ENCODE measurements at regions not wholly inside any gene's neighbourhood (a gene's known extent, or its start where the extent isn't known, plus 50 kb on each side); places are given as distances from the start of the nearest gene placed in this dataset.
A peak's percentile ranks its signal among the peaks of the same experiment; 100 is the strongest.
"Not testable (repeated sequence)": the region's sequence is repeated elsewhere in the genome, so short reads cannot be mapped to it uniquely, and the experiment has no call there.

GRCh38 chr7:9505516-9505915 lies 1072.1 kb downstream of the NXPH1 start:
- H2AFZ ChIP-seq (ENCODE audit: low read depth, low read length): no peak overlapping the region
- no peak overlapping the region for H3K27ac ChIP-seq (ENCODE audit: low read length)
- no peak overlapping the region for H3K4me2 ChIP-seq (ENCODE audit: low read length)
- no peaks in the 10 kb centered on the region for H4K20me1 ChIP-seq (ENCODE audit: insufficient read depth, low read length)
- no peak for TF ChIP-seq CTCF (IDR thresholded peaks at IDR 0.05; ENCODE audit: low read depth, low read length)
- TF ChIP-seq EZH2phosphoT487 (IDR thresholded peaks at IDR 0.05; ENCODE audit: low read depth): no peak
- no peaks in the 10 kb centered on the region for H3K36me3 ChIP-seq (replicated peaks; ENCODE audit: low read depth, low read length)
- H3K9ac ChIP-seq (ENCODE audit: low read length): no peak overlapping the region
- no peak overlapping the region for H3K4me3 ChIP-seq (ENCODE audit: low read length)
- H3K79me2 ChIP-seq (ENCODE audit: low read length): no peaks in the 10 kb centered on the region
- no peaks in the 10 kb centered on the region for H3K9me3 ChIP-seq (ENCODE audit: insufficient read depth, low read length)
- no peaks in the 10 kb centered on the region for H3K4me1 ChIP-seq (ENCODE audit: low read length)
- H3K27me3 ChIP-seq (ENCODE audit: low read depth, low read length): no peaks in the 10 kb centered on the region

- Histone ChIP-seq H3K27ac (ENCODE audit: low read length) (no peak overlapping the region), H3K27me3 (ENCODE audit: low read depth, low read length) (no peaks in the 10 kb centered on the region), H3K4me3 (ENCODE audit: low read length) (no peak overlapping the region), H3K36me3 (replicated peaks; ENCODE audit: low read depth, low read length) (no peaks in the 10 kb centered on the region), H3K79me2 (ENCODE audit: low read length) (no peaks in the 10 kb centered on the region), H3K9me3 (ENCODE audit: insufficient read depth, low read length) (no peaks in the 10 kb centered on the region), H3K4me2 (ENCODE audit: low read length) (peak overlapping the region; percentile 36), H4K20me1 (ENCODE audit: insufficient read depth, low read length) (no peaks in the 10 kb centered on the region), H3K4me1 (ENCODE audit: low read length) (no peaks in the 10 kb centered on the region), H3K9ac (ENCODE audit: low read length) (no peak overlapping the region), H2AFZ (ENCODE audit: low read depth, low read length) (no peak overlapping the region)
- TF ChIP-seq CTCF (IDR thresholded peaks at IDR 0.05; ENCODE audit: low read depth, low read length) (no peak), EZH2phosphoT487 (IDR thresholded peaks at IDR 0.05; ENCODE audit: low read depth) (no peak)
These were observed 1073.9 kb downstream of the NXPH1 start for GRCh38 chr7:9507290-9507689.

- Histone ChIP-seq H4K20me1 (ENCODE audit: insufficient read depth, low read length) (no peaks in the 10 kb centered on the region), H3K4me1 (ENCODE audit: low read length) (no peaks in the 10 kb centered on the region), H3K27me3 (ENCODE audit: low read depth, low read length) (no peaks in the 10 kb centered on the region), H2AFZ (ENCODE audit: low read depth, low read length) (no peak overlapping the region), H3K9ac (ENCODE audit: low read length) (no peak overlapping the region), H3K36me3 (replicated peaks; ENCODE audit: low read depth, low read length) (no peaks in the 10 kb centered on the region), H3K4me2 (ENCODE audit: low read length) (no peak overlapping the region), H3K4me3 (ENCODE audit: low read length) (no peak overlapping the region), H3K9me3 (ENCODE audit: insufficient read depth, low read length) (no peaks in the 10 kb centered on the region), H3K79me2 (ENCODE audit: low read length) (no peaks in the 10 kb centered on the region), H3K27ac (ENCODE audit: low read length) (no peak overlapping the region)
- TF ChIP-seq EZH2phosphoT487 (IDR thresholded peaks at IDR 0.05; ENCODE audit: low read depth) (no peak), CTCF (IDR thresholded peaks at IDR 0.05; ENCODE audit: low read depth, low read length) (no peak)
These were observed 1083.3 kb downstream of the NXPH1 start for GRCh38 chr7:9516662-9517061.

- no peak overlapping the region for H3K27ac ChIP-seq (ENCODE audit: low read length)
These were observed 1090.2 kb downstream of the NXPH1 start for GRCh38 chr7:9523579-9523978.

GRCh38 chr7:9552431-9552830 lies 1119.0 kb downstream of the NXPH1 start:
- H2AFZ ChIP-seq (ENCODE audit: low read depth, low read length); H3K4me1 ChIP-seq (ENCODE audit: low read length); H3K27ac ChIP-seq (ENCODE audit: low read length); H3K4me2 ChIP-seq (ENCODE audit: low read length); H3K9me3 ChIP-seq (ENCODE audit: insufficient read depth, low read length); H3K36me3 ChIP-seq (replicated peaks; ENCODE audit: low read depth, low read length); H3K27me3 ChIP-seq (ENCODE audit: low read depth, low read length); H4K20me1 ChIP-seq (ENCODE audit: insufficient read depth, low read length); H3K4me3 ChIP-seq (ENCODE audit: low read length); H3K9ac ChIP-seq (ENCODE audit: low read length); H3K79me2 ChIP-seq (ENCODE audit: low read length): not testable (repeated sequence)

More at GRCh38 chr7:9523579-9523978, 1090.2 kb downstream of the NXPH1 start:
- H3K4me3 ChIP-seq (ENCODE audit: low read length): no peak overlapping the region
- H3K79me2 ChIP-seq (ENCODE audit: low read length): no peaks in the 10 kb centered on the region
- H3K27me3 ChIP-seq (ENCODE audit: low read depth, low read length): no peaks in the 10 kb centered on the region
- TF ChIP-seq EZH2phosphoT487 (IDR thresholded peaks at IDR 0.05; ENCODE audit: low read depth) (no peak), CTCF (IDR thresholded peaks at IDR 0.05; ENCODE audit: low read depth, low read length) (no peak)
- no peaks in the 10 kb centered on the region for H3K4me1 ChIP-seq (ENCODE audit: low read length)
- no peaks in the 10 kb centered on the region for H4K20me1 ChIP-seq (ENCODE audit: insufficient read depth, low read length)
- no peaks in the 10 kb centered on the region for H3K36me3 ChIP-seq (replicated peaks; ENCODE audit: low read depth, low read length)
- no peaks in the 10 kb centered on the region for H3K9me3 ChIP-seq (ENCODE audit: insufficient read depth, low read length)
- no peak overlapping the region for H3K9ac ChIP-seq (ENCODE audit: low read length)
- H2AFZ ChIP-seq (ENCODE audit: low read depth, low read length): no peak overlapping the region
- H3K4me2 ChIP-seq (ENCODE audit: low read length): no peak overlapping the region

Data from OCI-LY3 (cell line).